Testis (tissue), 2 donors: ENCODE measurements at regions not wholly inside any gene's neighbourhood (a gene's known extent, or its start where the extent isn't known, plus 50 kb on each side); places are given as distances from the start of the nearest gene placed in this dataset.

ENCODE experiments used
- DNase-seq: peaks from one replicate; pipeline ENCODE4 v3.0.0-alpha.2; 2019
- H3K27ac ChIP-seq, 2 donors: fragments of 200-600 bp; sonication (generic); one replicate each; pipeline ENCODE4 v1.5.1; 2019
- H3K27me3 ChIP-seq: fragments of 200-600 bp; sonication (generic); one replicate; pipeline ENCODE4 v1.5.1; 2019
- H3K36me3 ChIP-seq: fragments of 200-600 bp; sonication (generic); one replicate; pipeline ENCODE4 v1.5.1; 2017; ENCODE audit warnings: low read depth; ENCODE audit errors: missing control alignments
- H3K4me1 ChIP-seq: fragments of 200-600 bp; sonication (generic); one replicate; pipeline ENCODE4 v1.5.1; 2019
- H3K4me3 ChIP-seq, 2 donors: fragments of 200-600 bp; sonication (generic); one replicate each; pipeline ENCODE4 v1.5.1; 2017 to 2019
- H3K9me3 ChIP-seq: fragments of 200-600 bp; sonication (generic); one replicate; pipeline ENCODE4 v1.5.1; 2017
- POLR2A ChIP-seq: fragments of 450-650 bp; IDR thresholded peaks from one replicate; pipeline ENCODE4 v1.6.1; 2017; ENCODE audit warnings: antibody characterized with exemption, mild to moderate bottlenecking, moderate library complexity
- WGBS, 2 donors: methylation state at CpG; one replicate each; pipeline ENCODE4 v1.1.5; 2018; 5-methylcytosine and 5-hydroxymethylcytosine counted together
- intact Hi-C: fragments of 100-400 bp; cut with DNase I; formaldehyde crosslinking; loops from one replicate; pipeline ENCODE4 v1.15.1; 2023; ENCODE audit warnings: low total_unique reads
- TF ChIP-seq, protein P1 (sequence below), 3 experiments: fragments of 450-650 bp in 2 of 3; fragments of 200-600 bp in 1 of 3; sonication (generic) in 1 of 3; IDR thresholded peaks; one replicate each; pipeline ENCODE4 v1.5.1; 2016 to 2019; ENCODE audit warnings: antibody characterized with exemption in 3 of 3, mild to moderate bottlenecking in 2 of 3, moderate library complexity in 1 of 3

DNA sequence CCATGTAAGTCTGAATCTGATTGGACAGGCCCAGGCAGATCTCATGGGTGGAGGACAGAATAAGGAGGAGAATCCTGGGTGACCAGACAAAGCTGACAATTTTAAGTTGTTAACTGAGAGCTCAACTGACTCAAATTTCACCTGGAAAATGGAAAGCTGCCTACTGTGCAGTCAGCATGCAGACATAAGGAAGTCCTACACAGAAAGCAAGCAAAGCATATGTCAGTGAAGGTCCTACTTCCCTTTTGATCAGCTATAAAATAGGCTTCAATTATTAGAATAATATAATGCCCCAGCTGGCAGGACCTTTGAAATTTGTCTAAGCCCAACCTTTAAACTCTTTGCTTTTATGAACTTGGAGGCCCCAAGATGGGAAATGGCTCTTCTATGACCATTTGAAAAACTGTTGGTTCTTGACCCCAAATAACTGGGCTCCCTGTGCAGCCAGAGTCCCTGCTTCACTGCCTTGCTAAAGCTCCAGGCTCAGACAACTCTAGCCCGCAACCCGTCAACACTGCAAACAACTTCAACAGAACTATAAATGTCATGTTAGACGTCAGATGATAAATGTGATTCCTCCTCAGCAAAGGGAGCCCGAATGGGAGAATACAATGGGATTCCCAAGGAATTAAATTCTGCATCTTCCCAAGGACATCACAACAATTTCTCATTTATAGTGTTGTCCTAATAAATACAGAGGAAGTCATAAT lies 118.9 kb upstream of the ADRA1B start:
- intact Hi-C loops = no loop called here
- H3K4me1 ChIP-seq = no peaks in the 10 kb centered on the region
- H3K4me3 ChIP-seq = no peak overlapping the region
- H3K36me3 ChIP-seq = no peaks in the 10 kb centered on the region
- no peaks in the 10 kb centered on the region for H3K9me3 ChIP-seq
- H3K27ac ChIP-seq = no peak overlapping the region
- TF ChIP-seq POLR2A = no peak
- TF ChIP-seq, protein P1, sequence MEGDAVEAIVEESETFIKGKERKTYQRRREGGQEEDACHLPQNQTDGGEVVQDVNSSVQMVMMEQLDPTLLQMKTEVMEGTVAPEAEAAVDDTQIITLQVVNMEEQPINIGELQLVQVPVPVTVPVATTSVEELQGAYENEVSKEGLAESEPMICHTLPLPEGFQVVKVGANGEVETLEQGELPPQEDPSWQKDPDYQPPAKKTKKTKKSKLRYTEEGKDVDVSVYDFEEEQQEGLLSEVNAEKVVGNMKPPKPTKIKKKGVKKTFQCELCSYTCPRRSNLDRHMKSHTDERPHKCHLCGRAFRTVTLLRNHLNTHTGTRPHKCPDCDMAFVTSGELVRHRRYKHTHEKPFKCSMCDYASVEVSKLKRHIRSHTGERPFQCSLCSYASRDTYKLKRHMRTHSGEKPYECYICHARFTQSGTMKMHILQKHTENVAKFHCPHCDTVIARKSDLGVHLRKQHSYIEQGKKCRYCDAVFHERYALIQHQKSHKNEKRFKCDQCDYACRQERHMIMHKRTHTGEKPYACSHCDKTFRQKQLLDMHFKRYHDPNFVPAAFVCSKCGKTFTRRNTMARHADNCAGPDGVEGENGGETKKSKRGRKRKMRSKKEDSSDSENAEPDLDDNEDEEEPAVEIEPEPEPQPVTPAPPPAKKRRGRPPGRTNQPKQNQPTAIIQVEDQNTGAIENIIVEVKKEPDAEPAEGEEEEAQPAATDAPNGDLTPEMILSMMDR (IDR thresholded peaks at IDR 0.05) = no peak
- no peak for DNase-seq
- no peaks in the 10 kb centered on the region for H3K27me3 ChIP-seq
- 69 to 70% methylated on average over 4 of the region's 4 CpGs for WGBS, 2 donors

DNA sequence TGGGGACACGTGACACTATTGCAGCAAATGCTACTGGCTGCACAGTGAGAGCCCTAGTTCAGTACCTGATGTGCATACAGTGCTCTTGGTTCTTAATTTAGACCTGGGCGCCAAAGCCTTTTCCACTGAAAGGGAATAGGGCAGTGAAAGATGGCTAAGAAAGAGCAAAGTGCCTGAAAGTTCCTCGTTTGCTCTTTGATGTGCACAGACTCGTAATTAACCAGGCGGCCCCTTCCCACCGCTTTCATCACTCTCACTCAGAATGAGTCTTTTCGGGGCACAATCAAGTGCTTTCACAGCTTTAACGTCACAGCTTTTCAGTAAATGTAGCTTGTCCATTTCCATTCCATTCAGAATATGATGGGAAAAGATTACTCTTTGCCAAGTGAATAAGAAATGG lies 116.6 kb upstream of the ADRA1B start:
- H3K4me1 ChIP-seq = no peaks in the 10 kb centered on the region
- H3K36me3 ChIP-seq = no peaks in the 10 kb centered on the region
- no peak overlapping the region for H3K27ac ChIP-seq
- no peaks in the 10 kb centered on the region for H3K27me3 ChIP-seq
- intact Hi-C loops = no loop called here
- WGBS, 2 donors = 49 to 50% methylated on average over 8 of the region's 8 CpGs
- TF ChIP-seq POLR2A = no peak
- no peak for DNase-seq
- no peaks in the 10 kb centered on the region for H3K9me3 ChIP-seq
- no peak overlapping the region for H3K4me3 ChIP-seq

DNA sequence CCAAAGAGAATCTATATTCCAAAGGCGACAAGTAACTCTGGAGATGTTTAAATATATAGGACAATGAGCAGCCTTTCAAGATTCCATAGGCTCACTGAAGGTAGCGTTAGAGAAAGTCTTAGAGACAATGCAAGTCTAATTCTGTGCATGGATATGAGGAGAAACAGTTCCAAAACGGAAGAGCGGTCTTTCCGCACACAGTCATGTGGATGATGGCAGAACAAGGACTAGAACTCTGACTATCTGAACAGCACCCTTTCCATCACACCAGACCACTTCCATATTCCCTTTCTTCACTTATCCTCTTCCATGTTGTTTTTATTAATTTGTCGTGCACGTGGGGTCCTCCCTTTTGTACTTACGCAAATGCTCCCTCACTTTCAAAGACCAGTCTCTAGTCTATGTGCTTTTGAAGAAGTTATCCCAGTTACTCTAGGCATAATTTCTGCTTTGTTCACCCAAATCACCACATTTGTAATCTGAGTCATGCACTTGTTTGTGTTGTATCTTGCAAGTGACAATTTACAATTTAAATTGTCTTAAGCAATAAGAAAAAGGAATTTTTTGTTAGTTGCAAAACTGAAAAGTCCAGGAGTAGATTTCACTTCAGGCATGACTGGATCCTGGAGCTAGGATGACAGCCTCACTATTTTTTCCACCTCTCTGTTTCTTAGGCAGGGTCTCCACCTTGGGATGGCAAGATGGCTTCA lies 116.0 kb upstream of the ADRA1B start:
- 62 to 73% methylated on average over 8 of the region's 8 CpGs for WGBS, 2 donors
- no peak for DNase-seq

DNA sequence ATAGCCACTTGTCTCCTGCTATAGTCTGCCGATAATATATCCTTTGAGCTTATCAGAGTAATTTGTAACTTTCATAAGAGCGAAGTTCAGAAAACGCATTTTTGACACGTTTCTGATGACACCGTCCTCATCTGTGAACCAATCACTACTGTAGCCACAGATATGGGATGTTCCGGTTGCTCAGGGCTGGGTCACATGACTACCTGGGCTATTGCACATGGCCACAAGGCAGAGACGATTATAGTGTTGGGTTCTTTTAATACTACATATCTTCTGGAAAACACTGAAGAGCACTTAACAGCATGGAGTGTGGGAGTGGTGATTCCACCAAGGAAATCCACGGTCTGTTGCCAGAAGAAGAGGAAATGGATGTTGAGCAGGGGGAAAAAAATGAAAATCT lies 115.0 kb upstream of the ADRA1B start:
- intact Hi-C loops = no loop called here
- Histone ChIP-seq H3K4me1 (no peaks in the 10 kb centered on the region), H3K27me3 (no peaks in the 10 kb centered on the region), H3K36me3 (no peaks in the 10 kb centered on the region), H3K4me3 (no peak overlapping the region), H3K9me3 (no peaks in the 10 kb centered on the region), H3K27ac (no peak overlapping the region)
- TF ChIP-seq, protein P1 (IDR thresholded peaks at IDR 0.05) = no peak
- TF ChIP-seq POLR2A = no peak
- DNase-seq = no peak
- WGBS, 2 donors = 63 to 66% methylated on average over 8 of the region's 8 CpGs

More for the DNA sequence above, 116.0 kb upstream of the ADRA1B start:
- H3K27me3 ChIP-seq = no peaks in the 10 kb centered on the region
- no peaks in the 10 kb centered on the region for H3K4me1 ChIP-seq
- TF ChIP-seq POLR2A = no peak
- TF ChIP-seq, protein P1 (IDR thresholded peaks at IDR 0.05) = no peak
- no peak overlapping the region for H3K27ac ChIP-seq
- H3K4me3 ChIP-seq = no peak overlapping the region
- intact Hi-C loops = no loop called here
- no peaks in the 10 kb centered on the region for H3K9me3 ChIP-seq
- H3K36me3 ChIP-seq = no peaks in the 10 kb centered on the region

DNA sequence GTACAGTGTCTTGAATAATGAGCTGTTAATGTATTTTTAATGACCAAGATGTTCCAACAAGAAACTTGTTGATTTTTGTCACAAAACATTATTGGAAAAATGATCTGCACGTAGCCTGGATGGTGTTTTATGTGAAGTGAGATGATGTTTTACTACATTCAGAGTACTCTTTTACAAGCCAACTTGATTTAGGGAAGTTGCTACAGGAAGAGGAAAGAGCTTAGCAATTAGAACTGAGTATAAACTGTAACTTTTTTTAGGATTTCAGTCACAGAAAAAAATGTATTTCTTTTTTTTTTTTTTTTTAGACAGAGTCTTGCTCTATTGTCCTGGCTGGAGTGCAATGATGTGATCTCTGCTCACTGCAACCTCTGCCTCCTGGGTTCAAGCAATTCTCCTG lies 113.6 kb upstream of the ADRA1B start:
- Histone ChIP-seq H3K36me3 (no peaks in the 10 kb centered on the region), H3K27ac (no peak overlapping the region), H3K27me3 (no peaks in the 10 kb centered on the region), H3K4me1 (no peaks in the 10 kb centered on the region), H3K4me3 (no peak overlapping the region), H3K9me3 (no peaks in the 10 kb centered on the region)
- no peak for DNase-seq
- WGBS, 2 donors = 92 to 93% methylated on average over 1 of the region's 1 CpG
- intact Hi-C loops = no loop called here
- TF ChIP-seq POLR2A = no peak
- TF ChIP-seq, protein P1 (IDR thresholded peaks at IDR 0.05) = no peak
